Fibroblast of mammary gland (primary cell): ENCODE measurements at regions not wholly inside any gene's neighbourhood (a gene's known extent, or its start where the extent isn't known, plus 50 kb on each side); places are given as distances from the start of the nearest gene placed in this dataset.
A peak's percentile ranks its signal among the peaks of the same experiment; 100 is the strongest.

ENCODE experiments used
- DNase-seq: peaks from one replicate; pipeline ENCODE4 v3.0.0-alpha.2; 2010; ENCODE audit warnings: low read depth
- H3K4me3 ChIP-seq: 2 replicates; pipeline ENCODE4 v1.5.1; 2011; ENCODE audit warnings: low read depth, mild to moderate bottlenecking, low read length, moderate library complexity; ENCODE audit not compliant: control insufficient read depth
- CTCF ChIP-seq: conservative IDR thresholded peaks from 2 replicates; pipeline ENCODE4 v1.5.1; 2011; ENCODE audit warnings: low read depth, low read length, inconsistent platforms; ENCODE audit not compliant: control insufficient read depth, insufficient read depth

GRCh38 chr21:33978585-33978984, 63.0 kb upstream of the ATP5PO start:
- no peak for DNase-seq
- no peak overlapping the region for H3K4me3 ChIP-seq
- no peak for TF ChIP-seq CTCF

- TF ChIP-seq CTCF: no peak
- H3K4me3 ChIP-seq: no peak overlapping the region
Measured at GRCh38 chr21:33977721-33978369, 62.2 kb upstream of the ATP5PO start.

GRCh38 chr21:33977017-33977720, 61.6 kb upstream of the ATP5PO start:
- TF ChIP-seq CTCF: no peak
- DNase-seq: no peak
- no peak overlapping the region for H3K4me3 ChIP-seq

More at GRCh38 chr21:33977721-33978369, 62.2 kb upstream of the ATP5PO start:
- no peak for DNase-seq

GRCh38 chr21:33976082-33977016, 60.7 kb upstream of the ATP5PO start:
- no peak overlapping the region for H3K4me3 ChIP-seq
- DNase-seq: peak; percentile 99
- no peak for TF ChIP-seq CTCF

- H3K4me3 ChIP-seq: no peak overlapping the region
- DNase-seq: peak; percentile 60
- no peak for TF ChIP-seq CTCF
Measured at GRCh38 chr21:33975548-33976081, 60.0 kb upstream of the ATP5PO start.
